Fibroblast of lung (primary cell): ENCODE measurements at regions not wholly inside any gene's neighbourhood (a gene's known extent, or its start where the extent isn't known, plus 50 kb on each side); places are given as distances from the start of the nearest gene placed in this dataset.
"Not testable (repeated sequence)": the region's sequence is repeated elsewhere in the genome, so short reads cannot be mapped to it uniquely, and the experiment has no call there.

Experiments
- DNase-seq, 2 donors: peaks; one replicate each; pipeline versions ENCODE4 v3.0.0 to v3.0.0-alpha.2; 2010; ENCODE audit warnings: low read depth in 2 of 2
- H2AFZ ChIP-seq: 2 replicates; pipeline ENCODE4 v1.5.1; 2012; ENCODE audit warnings: low read length, control low read depth, inconsistent platforms
- H3K27ac ChIP-seq: 2 replicates; pipeline ENCODE4 v1.5.1; 2011; ENCODE audit warnings: low read length, control low read depth; ENCODE audit not compliant: insufficient read depth
- H3K27me3 ChIP-seq: 2 replicates; pipeline ENCODE4 v1.5.1; 2011; ENCODE audit warnings: mild to moderate bottlenecking, low read length; ENCODE audit not compliant: control insufficient read depth, insufficient read depth
- H3K36me3 ChIP-seq: 2 replicates; pipeline ENCODE4 v1.5.1; 2011; ENCODE audit warnings: low read length; ENCODE audit not compliant: control insufficient read depth, insufficient read depth
- H3K4me1 ChIP-seq: 2 replicates; pipeline ENCODE4 v1.5.1; 2011; ENCODE audit warnings: low read length; ENCODE audit not compliant: control insufficient read depth, insufficient read depth; ENCODE audit errors: extremely low read depth
- H3K4me2 ChIP-seq: 2 replicates; pipeline ENCODE4 v1.5.1; 2011; ENCODE audit warnings: low read length, control low read depth; ENCODE audit not compliant: insufficient read depth; ENCODE audit errors: extremely low read depth
- H3K4me3 ChIP-seq, 4 experiments: fragments of 200-600 bp in 1 of 4; sonication (generic) in 1 of 4; replicated peaks in 1 of 4; 2 replicates each; pipeline ENCODE4 v1.5.1; 2011 to 2016; ENCODE audit warnings: low read length in 4 of 4, low read depth in 3 of 4, mild to moderate bottlenecking in 3 of 4, control low read depth in 2 of 4, inconsistent platforms in 1 of 4, mixed read lengths in 1 of 4; ENCODE audit not compliant: insufficient read depth in 1 of 4; ENCODE audit errors: control extremely low read depth in 1 of 4
- H3K79me2 ChIP-seq: 2 replicates; pipeline ENCODE4 v1.5.1; 2012; ENCODE audit warnings: mild to moderate bottlenecking, low read length, inconsistent platforms; ENCODE audit not compliant: control insufficient read depth, insufficient read depth
- H3K9ac ChIP-seq: 2 replicates; pipeline ENCODE4 v1.5.1; 2011; ENCODE audit warnings: mild to moderate bottlenecking, low read length, control low read depth; ENCODE audit not compliant: insufficient read depth
- H3K9me3 ChIP-seq: 2 replicates; pipeline ENCODE4 v1.5.1; 2012; ENCODE audit warnings: low read depth, low read length; ENCODE audit not compliant: control insufficient read depth, insufficient read depth
- H4K20me1 ChIP-seq: 2 replicates; pipeline ENCODE4 v1.5.1; 2011; ENCODE audit warnings: low read length; ENCODE audit not compliant: control insufficient read depth, insufficient read depth; ENCODE audit errors: extremely low read depth
- EZH2 ChIP-seq: IDR thresholded peaks from 2 replicates; pipeline ENCODE4 v1.5.1; 2012; ENCODE audit warnings: low read length, control low read depth, mild to moderate bottlenecking; ENCODE audit errors: missing control alignments

DNA sequence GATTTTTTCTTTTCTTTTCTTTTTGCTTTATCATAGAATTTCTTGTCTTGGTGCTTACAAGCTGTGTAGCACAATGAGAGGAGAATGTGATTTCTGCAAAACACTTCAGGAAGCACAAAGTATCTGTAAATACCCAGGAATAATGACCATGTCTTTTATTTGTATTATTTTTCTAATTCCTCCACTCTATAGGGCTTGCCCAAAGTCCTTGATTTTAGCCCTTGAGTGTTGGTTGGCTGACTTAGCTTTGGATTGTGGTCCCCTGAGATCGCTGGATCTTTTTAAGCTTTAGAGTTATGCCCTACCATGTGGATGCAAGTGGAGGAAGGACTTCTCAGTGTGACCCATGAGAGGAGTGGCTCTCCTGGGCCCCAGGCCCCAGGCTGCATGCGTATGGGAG is 52.2 kb downstream of the HOXC4 start:
- H3K9me3 ChIP-seq, H3K36me3 ChIP-seq, H3K4me3 ChIP-seq, H2AFZ ChIP-seq, H3K9ac ChIP-seq, DNase-seq, H4K20me1 ChIP-seq, H3K4me2 ChIP-seq, H3K27me3 ChIP-seq, H3K27ac ChIP-seq, H3K4me1 ChIP-seq, H3K79me2 ChIP-seq: not testable (repeated sequence)

DNA sequence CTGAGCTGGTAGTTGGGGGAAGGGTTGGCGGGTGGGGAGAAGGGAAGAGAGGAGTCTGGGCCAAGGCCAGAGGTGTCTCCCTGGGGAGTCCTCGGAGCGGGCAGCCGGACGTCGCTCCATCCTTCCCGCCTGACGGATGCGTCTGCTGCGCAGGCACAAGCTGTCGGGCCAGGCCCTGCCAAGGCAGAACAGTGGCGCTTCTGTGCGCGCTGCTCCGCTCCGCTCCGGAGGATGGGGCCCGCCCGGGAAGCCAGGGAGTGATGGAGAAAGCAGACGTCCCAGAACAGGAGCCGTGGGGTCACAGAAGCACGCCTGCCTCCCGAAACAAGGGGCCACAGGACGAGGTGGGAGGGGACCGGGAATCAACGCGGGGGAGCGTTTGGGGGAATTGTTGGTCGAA is 52.6 kb downstream of the HOXC4 start:
- not testable (repeated sequence) for H3K36me3 ChIP-seq, H3K4me3 ChIP-seq

DNA sequence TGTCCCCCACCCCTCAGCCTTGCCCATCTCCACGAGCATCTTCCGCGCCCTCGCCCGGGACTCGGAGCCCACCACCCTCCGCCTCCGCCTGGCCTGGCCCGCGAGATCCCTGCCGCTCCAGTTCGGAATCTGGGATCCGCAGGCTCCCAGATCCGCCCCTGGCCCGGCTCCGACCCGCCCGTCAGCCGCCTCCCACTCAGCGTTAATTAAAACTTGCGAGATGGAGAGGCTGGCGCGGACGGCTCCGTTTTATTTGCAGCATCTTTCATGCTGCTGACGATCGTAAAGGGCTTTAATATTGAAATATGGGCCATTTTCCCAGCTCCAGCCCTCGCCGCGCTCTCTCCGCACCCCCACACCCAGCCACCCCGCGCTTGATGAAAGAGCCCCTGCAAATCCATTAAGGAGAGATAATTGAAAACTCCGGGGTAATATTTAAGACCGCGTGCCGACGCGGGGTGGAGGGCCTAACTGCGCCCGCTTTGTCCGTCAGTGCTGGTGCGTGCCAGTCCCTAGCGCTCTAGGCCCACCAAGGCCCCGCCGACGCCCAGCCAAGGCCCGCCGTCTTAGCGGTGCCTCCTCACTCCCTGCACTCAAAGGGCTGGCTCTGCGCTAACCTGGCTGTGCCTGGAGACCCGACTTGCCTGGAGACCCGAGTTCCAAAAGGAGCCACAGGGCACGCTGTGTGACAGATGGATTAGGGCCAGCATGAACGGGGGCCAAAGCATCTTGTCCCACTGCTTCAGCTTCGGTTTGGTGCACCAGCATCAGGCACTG is 53.4 kb downstream of the HOXC4 start:
- not testable (repeated sequence) for H3K4me2 ChIP-seq, H3K36me3 ChIP-seq, H3K9me3 ChIP-seq, H3K27me3 ChIP-seq, DNase-seq, H3K79me2 ChIP-seq, H3K27ac ChIP-seq, H4K20me1 ChIP-seq, H3K4me1 ChIP-seq, H3K4me3 ChIP-seq, H3K9ac ChIP-seq, H2AFZ ChIP-seq
- TF ChIP-seq EZH2: peak; percentile 49

More for the DNA sequence above, 52.6 kb downstream of the HOXC4 start:
- H3K27ac ChIP-seq, H3K4me2 ChIP-seq, H3K9me3 ChIP-seq, DNase-seq, H3K27me3 ChIP-seq, H3K9ac ChIP-seq, H3K79me2 ChIP-seq, H4K20me1 ChIP-seq, H2AFZ ChIP-seq, H3K4me1 ChIP-seq: not testable (repeated sequence)

DNA sequence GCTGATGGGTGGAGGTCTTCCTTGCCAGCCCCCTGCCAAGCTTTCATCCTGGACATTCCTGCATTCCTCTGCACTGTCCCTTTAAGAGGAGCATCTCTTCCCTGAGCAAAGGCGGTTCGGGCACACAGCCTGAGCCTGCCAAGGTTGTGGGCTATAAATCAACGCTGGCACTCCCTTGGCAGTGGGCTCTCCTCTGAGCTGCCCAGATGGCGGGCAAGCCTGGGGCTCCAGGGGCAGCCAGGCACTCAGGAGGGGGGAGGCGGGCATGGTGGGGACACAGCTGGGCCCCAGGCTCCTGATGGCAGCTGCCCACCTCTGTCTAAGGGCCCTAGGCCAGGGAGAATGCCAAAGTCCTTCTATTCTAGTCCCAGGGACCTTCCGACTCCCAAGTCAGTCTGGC is 58.7 kb downstream of the HOXC4 start:
- not testable (repeated sequence) for H3K36me3 ChIP-seq, DNase-seq, H3K79me2 ChIP-seq, H3K4me3 ChIP-seq, H3K4me2 ChIP-seq, H3K4me1 ChIP-seq, H3K27me3 ChIP-seq, H2AFZ ChIP-seq, H3K27ac ChIP-seq, H3K9me3 ChIP-seq, H4K20me1 ChIP-seq, H3K9ac ChIP-seq

DNA sequence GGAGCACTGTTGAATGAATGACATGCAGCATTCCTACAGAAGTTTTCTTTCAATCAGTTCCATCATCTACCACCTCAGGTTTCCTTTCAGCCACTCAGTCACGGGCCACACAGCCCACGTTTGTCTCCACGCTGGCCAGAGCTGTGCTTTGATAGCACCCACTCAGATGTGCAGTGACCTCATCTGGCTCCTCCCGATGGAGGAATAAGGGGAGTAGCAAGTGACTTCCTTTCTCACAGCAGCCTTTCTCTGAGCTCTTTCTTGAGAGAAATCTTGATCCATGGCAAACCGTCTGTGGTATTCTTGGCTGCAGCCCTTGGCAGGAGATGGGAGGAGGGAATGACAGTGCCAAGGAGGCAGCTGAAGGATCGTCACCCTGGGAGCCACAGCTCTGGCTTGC is 62.4 kb downstream of the HOXC4 start:
- not testable (repeated sequence) for H3K4me3 ChIP-seq, H3K9ac ChIP-seq, H2AFZ ChIP-seq, H3K27ac ChIP-seq, H3K4me2 ChIP-seq, H3K4me1 ChIP-seq, H3K9me3 ChIP-seq, H3K27me3 ChIP-seq, H3K36me3 ChIP-seq, H4K20me1 ChIP-seq, H3K79me2 ChIP-seq
- DNase-seq: peak in 1 of 2 donors; percentile 6

DNA sequence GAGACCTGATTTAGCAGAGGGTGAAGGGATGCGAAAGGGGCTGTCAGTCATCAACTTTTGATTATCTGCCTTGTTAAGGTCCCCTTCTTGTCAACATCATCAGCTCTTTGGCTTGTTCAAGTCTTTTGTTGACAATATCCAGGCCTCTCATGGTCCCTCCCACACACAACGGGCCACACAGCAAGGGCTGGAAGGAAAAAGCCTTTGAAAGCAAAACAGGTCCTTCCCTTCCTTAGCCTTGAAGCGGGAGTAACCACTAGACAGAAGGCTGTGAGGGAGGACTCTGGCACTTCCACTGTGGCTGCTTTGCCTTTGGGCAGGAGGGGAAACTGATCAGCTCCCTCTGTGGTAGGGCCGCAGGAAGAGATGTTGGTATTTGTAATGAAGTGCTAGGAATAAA is 63.8 kb downstream of the HOXC4 start:
- H3K36me3 ChIP-seq, H4K20me1 ChIP-seq, H3K4me3 ChIP-seq, H3K79me2 ChIP-seq, H3K9ac ChIP-seq, H3K27ac ChIP-seq, H3K4me1 ChIP-seq, H2AFZ ChIP-seq, H3K27me3 ChIP-seq, H3K9me3 ChIP-seq, H3K4me2 ChIP-seq, DNase-seq: not testable (repeated sequence)

DNA sequence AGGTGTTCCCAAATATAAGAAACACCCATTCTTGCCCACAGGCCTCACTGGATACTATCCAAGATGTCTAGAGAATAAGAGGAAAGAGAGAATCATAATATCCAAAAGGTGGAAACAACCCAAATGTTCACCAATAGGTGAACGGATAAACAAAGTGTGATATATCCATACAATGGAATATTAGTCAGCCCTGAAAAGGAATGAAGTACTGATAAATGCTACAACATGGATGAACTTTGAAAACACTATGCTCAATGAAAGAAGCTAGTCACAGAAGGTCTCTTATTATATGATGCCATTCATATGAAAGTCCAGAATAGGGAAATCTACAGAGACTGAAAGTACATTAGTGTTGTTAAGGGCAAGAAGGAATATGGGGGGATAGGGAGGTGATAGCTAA is 65.4 kb downstream of the HOXC4 start:
- H3K4me1 ChIP-seq, H3K27me3 ChIP-seq, H3K4me2 ChIP-seq, H3K9ac ChIP-seq, H3K27ac ChIP-seq, DNase-seq, H3K9me3 ChIP-seq, H4K20me1 ChIP-seq, H3K36me3 ChIP-seq, H3K4me3 ChIP-seq, H2AFZ ChIP-seq, H3K79me2 ChIP-seq: not testable (repeated sequence)
